ENCODE measurements at regions not wholly inside any gene's neighbourhood (a gene's known extent, or its start where the extent isn't known, plus 50 kb on each side); places are given as distances from the start of the nearest gene placed in this dataset.

GRCh38 chr2:186103276-186103675 lies 364.7 kb downstream of the FSIP2 start:
- TF ChIP-seq MYC (IDR thresholded peaks at IDR 0.05; ENCODE audit: low read depth, low read length) (no peak), MAX (IDR thresholded peaks at IDR 0.05; ENCODE audit: low read depth, low read length) (no peak), CTCF (IDR thresholded peaks at IDR 0.05; ENCODE audit: low read depth, low read length) (no peak), POLR2A (IDR thresholded peaks at IDR 0.05; ENCODE audit: extremely low read depth, insufficient read length) (no peak)
- no peak overlapping the region for H3K4me3 ChIP-seq (ENCODE audit: low read depth, low read length)
- DNase-seq (ENCODE audit: low read depth), result no peak

GRCh38 chr2:186105016-186105724 lies 366.6 kb downstream of the FSIP2 start:
- H3K4me3 ChIP-seq (ENCODE audit: low read depth, low read length), result no peak overlapping the region
- TF ChIP-seq MAX (IDR thresholded peaks at IDR 0.05; ENCODE audit: low read depth, low read length), result no peak
- TF ChIP-seq MYC (IDR thresholded peaks at IDR 0.05; ENCODE audit: low read depth, low read length), result no peak
- TF ChIP-seq CTCF (IDR thresholded peaks at IDR 0.05; ENCODE audit: low read depth, low read length), result no peak
- TF ChIP-seq POLR2A (IDR thresholded peaks at IDR 0.05; ENCODE audit: extremely low read depth, insufficient read length), result no peak
- no peak for DNase-seq (ENCODE audit: low read depth)

GRCh38 chr2:186108470-186108869 lies 369.9 kb downstream of the FSIP2 start:
- no peak for DNase-seq (ENCODE audit: low read depth)
- TF ChIP-seq CTCF (IDR thresholded peaks at IDR 0.05; ENCODE audit: low read depth, low read length) (no peak), MAX (IDR thresholded peaks at IDR 0.05; ENCODE audit: low read depth, low read length) (no peak), POLR2A (IDR thresholded peaks at IDR 0.05; ENCODE audit: extremely low read depth, insufficient read length) (no peak), MYC (IDR thresholded peaks at IDR 0.05; ENCODE audit: low read depth, low read length) (no peak)
- no peak overlapping the region for H3K4me3 ChIP-seq (ENCODE audit: low read depth, low read length)

GRCh38 chr2:186113284-186113683 lies 372.8 kb upstream of the ZC3H15 start:
- TF ChIP-seq POLR2A (IDR thresholded peaks at IDR 0.05; ENCODE audit: extremely low read depth, insufficient read length) (no peak), MAX (IDR thresholded peaks at IDR 0.05; ENCODE audit: low read depth, low read length) (no peak), MYC (IDR thresholded peaks at IDR 0.05; ENCODE audit: low read depth, low read length) (no peak), CTCF (IDR thresholded peaks at IDR 0.05; ENCODE audit: low read depth, low read length) (no peak)
- no peak overlapping the region for H3K4me3 ChIP-seq (ENCODE audit: low read depth, low read length)
- no peak for DNase-seq (ENCODE audit: low read depth)

- TF ChIP-seq MAX (IDR thresholded peaks at IDR 0.05; ENCODE audit: low read depth, low read length) (no peak), MYC (IDR thresholded peaks at IDR 0.05; ENCODE audit: low read depth, low read length) (no peak), CTCF (IDR thresholded peaks at IDR 0.05; ENCODE audit: low read depth, low read length) (no peak), POLR2A (IDR thresholded peaks at IDR 0.05; ENCODE audit: extremely low read depth, insufficient read length) (no peak)
- DNase-seq (ENCODE audit: low read depth), result no peak
- H3K4me3 ChIP-seq (ENCODE audit: low read depth, low read length), result no peak overlapping the region
These were observed 360.9 kb upstream of the ZC3H15 start for GRCh38 chr2:186125156-186125555.
